ENCODE measurements at regions not wholly inside any gene's neighbourhood (a gene's known extent, or its start where the extent isn't known, plus 50 kb on each side); places are given as distances from the start of the nearest gene placed in this dataset.
"Not testable (repeated sequence)": the region's sequence is repeated elsewhere in the genome, so short reads cannot be mapped to it uniquely, and the experiment has no call there.

- no peak for TF ChIP-seq CTCF (IDR thresholded peaks at IDR 0.05)
- no peak for TF ChIP-seq EZH2 (IDR thresholded peaks at IDR 0.05; ENCODE audit: borderline replicate concordance, insufficient read depth, low read depth, low read length, poor library complexity, severe bottlenecking)
- ATAC-seq (ENCODE audit: low read depth) (peak; percentile 83), DNase-seq (no peak)
- no peak overlapping the region for H3K4me2 ChIP-seq (replicated peaks; ENCODE audit: low read depth, low read length, poor library complexity, severe bottlenecking)
- H3K79me2 ChIP-seq (ENCODE audit: control insufficient read depth, insufficient read depth, low read length) = no peaks in the 10 kb centered on the region
- no peak overlapping the region for H3K4me3 ChIP-seq (ENCODE audit: control extremely low read depth in 1 of 5, extremely low read depth in 1 of 5, insufficient read depth in 1 of 5, low read depth in 2 of 5, low read length in 4 of 5)
- no peaks in the 10 kb centered on the region for H4K20me1 ChIP-seq (ENCODE audit: control insufficient read depth, insufficient read depth, low read length, poor library complexity, severe bottlenecking)
- Mint-ChIP-seq H3K4me3 (peak overlapping the region; percentile 56), H3K27me3 (peaks cover 23% of the 10 kb centered on the region), H3K9me3 (ENCODE audit: insufficient read depth) (no peaks in the 10 kb centered on the region), H3K27ac (peak overlapping the region; percentile 72), H3K4me1 (peaks cover 11% of the 10 kb centered on the region)
- H3K9ac ChIP-seq (ENCODE audit: low read length) = no peak overlapping the region
- ChIA-PET CTCF (no interaction called here), POLR2A (no interaction called here)
- H3K27ac ChIP-seq (ENCODE audit: low read length in 2 of 2) = no peak overlapping the region
- peaks cover 0 to 11% (median 0%) of the 10 kb centered on the region in 4 experiments for H3K27me3 ChIP-seq (replicated peaks in 1 of 4; ENCODE audit: control extremely low read depth in 1 of 4, control insufficient read depth in 3 of 4, insufficient read depth in 4 of 4, low read length in 3 of 4)
- peaks cover 0 to 5% of the 10 kb centered on the region in 2 donors for H3K4me1 ChIP-seq (ENCODE audit: control insufficient read depth in 2 of 2, insufficient read depth in 2 of 2, low read length in 2 of 2)
- 36% methylated on average over 22 of the region's 30 CpGs for WGBS (ENCODE audit: insufficient coverage)
- H3K9me3 ChIP-seq (ENCODE audit: control extremely low read depth in 1 of 3, control insufficient read depth in 2 of 3, insufficient read depth in 1 of 3, low read length in 2 of 3) = peaks cover 0 to 3% (median 0%) of the 10 kb centered on the region in 3 donors
- intact Hi-C loops (cut with micrococcal nuclease) = no loop called here
- H3K36me3 ChIP-seq (replicated peaks in 1 of 2; ENCODE audit: control extremely low read depth in 1 of 2, control insufficient read depth in 1 of 2, extremely low read depth in 1 of 2, insufficient read depth in 2 of 2, low read length in 1 of 2) = no peaks in the 10 kb centered on the region
- H2AFZ ChIP-seq (ENCODE audit: insufficient read depth, low read depth, low read length, poor library complexity, severe bottlenecking) = no peak overlapping the region
Measured at GRCh38 chr16:88264641-88265285, 118.0 kb upstream of the ZNF469 start.

- DNase-seq; H3K4me1 ChIP-seq (ENCODE audit: control insufficient read depth in 2 of 2, insufficient read depth in 2 of 2, low read length in 2 of 2); H3K27ac ChIP-seq (ENCODE audit: low read length in 2 of 2); H3K4me3 ChIP-seq (ENCODE audit: control extremely low read depth in 1 of 5, extremely low read depth in 1 of 5, insufficient read depth in 1 of 5, low read depth in 2 of 5, low read length in 4 of 5); CTCF ChIA-PET; H3K36me3 ChIP-seq (replicated peaks in 1 of 2; ENCODE audit: control extremely low read depth in 1 of 2, control insufficient read depth in 1 of 2, extremely low read depth in 1 of 2, insufficient read depth in 2 of 2, low read length in 1 of 2); H3K4me2 ChIP-seq (replicated peaks; ENCODE audit: low read depth, low read length, poor library complexity, severe bottlenecking); H3K9ac ChIP-seq (ENCODE audit: low read length); H2AFZ ChIP-seq (ENCODE audit: insufficient read depth, low read depth, low read length, poor library complexity, severe bottlenecking); H3K4me3 Mint-ChIP-seq; H3K27ac Mint-ChIP-seq; H3K79me2 ChIP-seq (ENCODE audit: control insufficient read depth, insufficient read depth, low read length); POLR2A ChIA-PET; intact Hi-C loops (cut with micrococcal nuclease); H4K20me1 ChIP-seq (ENCODE audit: control insufficient read depth, insufficient read depth, low read length, poor library complexity, severe bottlenecking); H3K9me3 ChIP-seq (ENCODE audit: control extremely low read depth in 1 of 3, control insufficient read depth in 2 of 3, insufficient read depth in 1 of 3, low read length in 2 of 3); H3K9me3 Mint-ChIP-seq (ENCODE audit: insufficient read depth): not testable (repeated sequence)
- H3K27me3 ChIP-seq (replicated peaks in 1 of 4; ENCODE audit: control extremely low read depth in 1 of 4, control insufficient read depth in 3 of 4, insufficient read depth in 4 of 4, low read length in 3 of 4) = peaks cover 0 to 11% (median 0%) of the 10 kb centered on the region in 4 experiments
- 64% methylated on average over 14 of the region's 25 CpGs for WGBS (ENCODE audit: insufficient coverage)
- peak; percentile 5 for ATAC-seq (ENCODE audit: low read depth)
- Mint-ChIP-seq H3K27me3 (peaks cover 20% of the 10 kb centered on the region), H3K4me1 (peaks cover 11% of the 10 kb centered on the region)
Measured at GRCh38 chr16:88265286-88265938, 117.3 kb upstream of the ZNF469 start.

- H3K27me3 Mint-ChIP-seq = peaks cover 14% of the 10 kb centered on the region
- CTCF ChIA-PET; H3K4me2 ChIP-seq (replicated peaks; ENCODE audit: low read depth, low read length, poor library complexity, severe bottlenecking): not testable (repeated sequence)
Measured at GRCh38 chr16:88266036-88266435, 116.7 kb upstream of the ZNF469 start.

More at GRCh38 chr16:88266036-88266435, 116.7 kb upstream of the ZNF469 start:
- POLR2A ChIA-PET; H3K4me3 ChIP-seq (ENCODE audit: control extremely low read depth in 1 of 5, extremely low read depth in 1 of 5, insufficient read depth in 1 of 5, low read depth in 2 of 5, low read length in 4 of 5); H3K4me3 Mint-ChIP-seq; H3K9me3 ChIP-seq (ENCODE audit: control extremely low read depth in 1 of 3, control insufficient read depth in 2 of 3, insufficient read depth in 1 of 3, low read length in 2 of 3); DNase-seq; H3K9ac ChIP-seq (ENCODE audit: low read length); H4K20me1 ChIP-seq (ENCODE audit: control insufficient read depth, insufficient read depth, low read length, poor library complexity, severe bottlenecking); H3K79me2 ChIP-seq (ENCODE audit: control insufficient read depth, insufficient read depth, low read length); H3K27ac ChIP-seq (ENCODE audit: low read length in 2 of 2); H3K9me3 Mint-ChIP-seq (ENCODE audit: insufficient read depth); H3K4me1 ChIP-seq (ENCODE audit: control insufficient read depth in 2 of 2, insufficient read depth in 2 of 2, low read length in 2 of 2); H3K36me3 ChIP-seq (replicated peaks in 1 of 2; ENCODE audit: control extremely low read depth in 1 of 2, control insufficient read depth in 1 of 2, extremely low read depth in 1 of 2, insufficient read depth in 2 of 2, low read length in 1 of 2); H2AFZ ChIP-seq (ENCODE audit: insufficient read depth, low read depth, low read length, poor library complexity, severe bottlenecking); intact Hi-C loops (cut with micrococcal nuclease); H3K27ac Mint-ChIP-seq; ATAC-seq (ENCODE audit: low read depth): not testable (repeated sequence)
- 89% methylated on average over 8 of the region's 12 CpGs for WGBS (ENCODE audit: insufficient coverage)
- H3K4me1 Mint-ChIP-seq = peaks cover 11% of the 10 kb centered on the region
- H3K27me3 ChIP-seq (replicated peaks in 1 of 4; ENCODE audit: control extremely low read depth in 1 of 4, control insufficient read depth in 3 of 4, insufficient read depth in 4 of 4, low read length in 3 of 4) = peaks cover 0 to 12% (median 0%) of the 10 kb centered on the region in 4 experiments
